ENCODE measurements at regions not wholly inside any gene's neighbourhood (a gene's known extent, or its start where the extent isn't known, plus 50 kb on each side); places are given as distances from the start of the nearest gene placed in this dataset.

GRCh38 chr11:43578346-43579170 is 102.0 kb upstream of the HSD17B12 start:
- H3K27ac ChIP-seq (ENCODE audit: control insufficient read depth, insufficient read depth, low read length) = no peak overlapping the region
- TF ChIP-seq, protein P1, sequence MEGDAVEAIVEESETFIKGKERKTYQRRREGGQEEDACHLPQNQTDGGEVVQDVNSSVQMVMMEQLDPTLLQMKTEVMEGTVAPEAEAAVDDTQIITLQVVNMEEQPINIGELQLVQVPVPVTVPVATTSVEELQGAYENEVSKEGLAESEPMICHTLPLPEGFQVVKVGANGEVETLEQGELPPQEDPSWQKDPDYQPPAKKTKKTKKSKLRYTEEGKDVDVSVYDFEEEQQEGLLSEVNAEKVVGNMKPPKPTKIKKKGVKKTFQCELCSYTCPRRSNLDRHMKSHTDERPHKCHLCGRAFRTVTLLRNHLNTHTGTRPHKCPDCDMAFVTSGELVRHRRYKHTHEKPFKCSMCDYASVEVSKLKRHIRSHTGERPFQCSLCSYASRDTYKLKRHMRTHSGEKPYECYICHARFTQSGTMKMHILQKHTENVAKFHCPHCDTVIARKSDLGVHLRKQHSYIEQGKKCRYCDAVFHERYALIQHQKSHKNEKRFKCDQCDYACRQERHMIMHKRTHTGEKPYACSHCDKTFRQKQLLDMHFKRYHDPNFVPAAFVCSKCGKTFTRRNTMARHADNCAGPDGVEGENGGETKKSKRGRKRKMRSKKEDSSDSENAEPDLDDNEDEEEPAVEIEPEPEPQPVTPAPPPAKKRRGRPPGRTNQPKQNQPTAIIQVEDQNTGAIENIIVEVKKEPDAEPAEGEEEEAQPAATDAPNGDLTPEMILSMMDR (optimal IDR thresholded peaks at IDR 0.05 in 1 of 3, IDR thresholded peaks at IDR 0.05 in 1 of 3, conservative IDR thresholded peaks at IDR 0.05 in 1 of 3; ENCODE audit: extremely low read depth in 1 of 3, insufficient read depth in 2 of 3, low read length in 3 of 3) = no peak
- no peak for TF ChIP-seq EZH2 (IDR thresholded peaks at IDR 0.05; ENCODE audit: low read length)
- H3K36me3 ChIP-seq (ENCODE audit: control insufficient read depth in 2 of 2, extremely low read depth in 1 of 2, insufficient read depth in 2 of 2, low read length in 2 of 2) = no peaks in the 10 kb centered on the region
- no peaks in the 10 kb centered on the region for H3K9me1 ChIP-seq (ENCODE audit: control insufficient read depth, extremely low read depth, insufficient read depth, low read length)
- peaks cover 98% of the 10 kb centered on the region for H3K27me3 ChIP-seq (ENCODE audit: control insufficient read depth, extremely low read depth, insufficient read depth, low read length)
- FAIRE-seq (no peak), DNase-seq (ENCODE audit: low read depth, low spot score) (no peak)
- peak overlapping the region in 2 of 3 experiments; percentile 44 to 60 for H3K4me3 ChIP-seq (ENCODE audit: control insufficient read depth in 2 of 3, extremely low read depth in 1 of 3, insufficient read depth in 2 of 3, low read depth in 1 of 3, low read length in 3 of 3)
- H3K9me3 ChIP-seq (ENCODE audit: control insufficient read depth, low read depth, low read length) = no peaks in the 10 kb centered on the region
- H3K4me2 ChIP-seq (ENCODE audit: control insufficient read depth, extremely low read depth, insufficient read depth, low read depth, low read length) = peak overlapping the region; percentile 77
- H3K9ac ChIP-seq (ENCODE audit: control insufficient read depth, extremely low read depth, insufficient read depth, low read length) = no peak overlapping the region
- no peaks in the 10 kb centered on the region for H4K20me1 ChIP-seq (ENCODE audit: control insufficient read depth, extremely low read depth, insufficient read depth, low read length)
- no peak overlapping the region for H2AFZ ChIP-seq (ENCODE audit: control insufficient read depth, low read length)
- H3K4me1 ChIP-seq (ENCODE audit: control insufficient read depth, extremely low read depth, insufficient read depth, low read length) = peaks cover 7% of the 10 kb centered on the region
- H3K79me2 ChIP-seq (ENCODE audit: control insufficient read depth, insufficient read depth, low read length) = no peaks in the 10 kb centered on the region
- dilution Hi-C loops (cut with MboI; ENCODE audit: extremely low pct_ligation_motif_present, low sequenced_read_pairs) = no loop called here

DNA sequence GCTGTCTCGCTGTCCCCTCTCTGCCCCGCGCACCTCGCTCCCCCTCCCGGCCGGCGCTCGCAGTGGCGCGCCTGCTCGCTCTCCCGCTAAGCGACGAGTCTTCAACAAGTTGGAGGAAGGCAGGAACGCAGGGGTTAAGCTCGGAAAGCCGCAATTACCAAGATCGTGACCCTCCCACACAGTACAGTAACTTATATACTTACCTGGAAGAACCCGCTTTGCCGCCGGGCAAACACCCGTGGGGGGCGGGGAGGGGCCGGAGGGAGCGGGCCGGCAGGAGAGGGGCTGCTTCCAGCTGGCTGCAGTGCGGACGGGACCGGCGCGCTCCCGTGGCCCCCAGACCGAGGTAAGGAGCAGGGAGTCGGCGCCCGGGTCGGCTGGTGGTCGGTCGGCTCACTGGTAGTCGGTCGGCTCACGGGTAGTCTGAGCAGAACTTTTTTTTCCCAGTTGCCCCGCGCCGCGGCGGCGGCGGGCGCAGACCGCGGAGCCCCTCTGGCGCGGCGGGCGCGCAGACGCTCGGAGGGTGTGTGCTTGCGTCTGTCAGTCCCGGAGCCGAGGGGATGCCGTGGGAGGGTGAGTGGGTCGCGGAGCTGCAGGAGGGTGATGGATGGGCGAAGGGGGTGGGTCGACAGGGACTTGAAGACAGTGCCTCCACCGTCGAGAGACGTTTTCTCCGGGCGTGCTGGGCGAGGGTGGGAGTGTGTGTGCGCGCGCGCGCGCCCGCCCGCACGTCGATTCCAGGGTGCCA is 101.2 kb upstream of the HSD17B12 start:
- H3K9me1 ChIP-seq (ENCODE audit: control insufficient read depth, extremely low read depth, insufficient read depth, low read length) = no peaks in the 10 kb centered on the region
- DNase-seq (ENCODE audit: low read depth, low spot score) (no peak), FAIRE-seq (no peak)
- H3K4me1 ChIP-seq (ENCODE audit: control insufficient read depth, extremely low read depth, insufficient read depth, low read length) = peaks cover 7% of the 10 kb centered on the region
- H4K20me1 ChIP-seq (ENCODE audit: control insufficient read depth, extremely low read depth, insufficient read depth, low read length) = no peaks in the 10 kb centered on the region
- no peaks in the 10 kb centered on the region for H3K9me3 ChIP-seq (ENCODE audit: control insufficient read depth, low read depth, low read length)
- TF ChIP-seq, protein P1 (optimal IDR thresholded peaks at IDR 0.05 in 1 of 3, IDR thresholded peaks at IDR 0.05 in 1 of 3, conservative IDR thresholded peaks at IDR 0.05 in 1 of 3; ENCODE audit: extremely low read depth in 1 of 3, insufficient read depth in 2 of 3, low read length in 3 of 3) = peak; percentile 21 to 59 (median 50)
- peak; percentile 95 for TF ChIP-seq EZH2 (IDR thresholded peaks at IDR 0.05; ENCODE audit: low read length)
- no peaks in the 10 kb centered on the region for H3K36me3 ChIP-seq (ENCODE audit: control insufficient read depth in 2 of 2, extremely low read depth in 1 of 2, insufficient read depth in 2 of 2, low read length in 2 of 2)
- peak overlapping the region; percentile 33 for H3K9ac ChIP-seq (ENCODE audit: control insufficient read depth, extremely low read depth, insufficient read depth, low read length)
- H3K27me3 ChIP-seq (ENCODE audit: control insufficient read depth, extremely low read depth, insufficient read depth, low read length) = peaks cover 98% of the 10 kb centered on the region
- no peaks in the 10 kb centered on the region for H3K79me2 ChIP-seq (ENCODE audit: control insufficient read depth, insufficient read depth, low read length)
- H3K27ac ChIP-seq (ENCODE audit: control insufficient read depth, insufficient read depth, low read length) = no peak overlapping the region
- peak overlapping the region; percentile 44 to 71 (median 60) for H3K4me3 ChIP-seq (ENCODE audit: control insufficient read depth in 2 of 3, extremely low read depth in 1 of 3, insufficient read depth in 2 of 3, low read depth in 1 of 3, low read length in 3 of 3)
- peak overlapping the region; percentile 30 for H2AFZ ChIP-seq (ENCODE audit: control insufficient read depth, low read length)
- H3K4me2 ChIP-seq (ENCODE audit: control insufficient read depth, extremely low read depth, insufficient read depth, low read depth, low read length) = peak overlapping the region; percentile 77
- dilution Hi-C loops (cut with MboI; ENCODE audit: extremely low pct_ligation_motif_present, low sequenced_read_pairs) = no loop called here

All from keratinocyte (primary cell).